Fibroblast of villous mesenchyme (primary cell): ENCODE measurements at regions not wholly inside any gene's neighbourhood (a gene's known extent, or its start where the extent isn't known, plus 50 kb on each side); places are given as distances from the start of the nearest gene placed in this dataset.

ENCODE experiments used
- DNase-seq: peaks from one replicate; pipeline ENCODE4 v3.0.0-alpha.2; 2010; ENCODE audit warnings: low read depth
- H3K4me3 ChIP-seq: 2 replicates; pipeline ENCODE4 v1.5.1; 2011; ENCODE audit warnings: low read depth, mild to moderate bottlenecking, low read length
- CTCF ChIP-seq: IDR thresholded peaks from 2 replicates; pipeline ENCODE4 v1.5.1; 2012; ENCODE audit warnings: low read depth, mild to moderate bottlenecking, low read length; ENCODE audit not compliant: insufficient read depth

GRCh38 chr3:72698154-72698917, 149.9 kb downstream of the SHQ1 start:
- DNase-seq, result peak; percentile 39
- H3K4me3 ChIP-seq, result no peak overlapping the region
- TF ChIP-seq CTCF, result no peak

- no peak for DNase-seq
- no peak for TF ChIP-seq CTCF
- H3K4me3 ChIP-seq, result no peak overlapping the region
These were observed 150.5 kb downstream of the SHQ1 start for GRCh38 chr3:72697717-72698116.

GRCh38 chr3:72696815-72697214, 151.4 kb downstream of the SHQ1 start:
- no peak for DNase-seq
- TF ChIP-seq CTCF, result no peak
- H3K4me3 ChIP-seq, result no peak overlapping the region

- DNase-seq, result peak; percentile 53
- TF ChIP-seq CTCF, result no peak
- no peak overlapping the region for H3K4me3 ChIP-seq
These were observed 153.8 kb downstream of the SHQ1 start for GRCh38 chr3:72694398-72694797.

- no peak for DNase-seq
- no peak for TF ChIP-seq CTCF
- H3K4me3 ChIP-seq, result no peak overlapping the region
These were observed 155.3 kb downstream of the SHQ1 start for GRCh38 chr3:72692990-72693389.

GRCh38 chr3:72690629-72691028, 157.6 kb downstream of the SHQ1 start:
- DNase-seq, result peak; percentile 47
- no peak for TF ChIP-seq CTCF
- no peak overlapping the region for H3K4me3 ChIP-seq
